ENCODE measurements at regions not wholly inside any gene's neighbourhood (a gene's known extent, or its start where the extent isn't known, plus 50 kb on each side); places are given as distances from the start of the nearest gene placed in this dataset.

DNA sequence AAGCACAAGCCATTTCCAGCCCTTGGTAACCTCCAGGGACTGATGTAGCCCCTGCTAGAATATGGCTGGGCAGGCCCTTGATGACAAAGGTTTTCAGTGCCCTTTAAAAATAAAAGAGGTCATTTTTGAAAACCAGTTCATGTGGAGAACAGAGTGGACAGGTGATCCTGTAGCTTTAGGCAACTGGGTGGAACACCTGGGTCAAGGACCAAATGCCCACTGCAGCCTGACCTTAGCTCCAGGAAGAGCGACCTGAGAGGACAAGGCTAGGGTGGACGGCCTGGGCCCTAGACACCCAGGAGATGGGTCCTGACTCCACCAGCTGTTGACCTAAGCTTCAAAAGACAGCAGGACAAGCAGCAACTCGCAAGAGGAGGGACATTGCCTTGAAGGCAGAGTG is 116.6 kb downstream of the LIPG start:
- POLR2A ChIA-PET = no interaction called here
- H3K27me3 ChIP-seq (ENCODE audit: control insufficient read depth, insufficient read depth, low read length) = peaks cover 5% of the 10 kb centered on the region
- CTCF ChIA-PET = interaction anchor here (0.9 to 1.2 kb wide), 2 partner anchors 18 to 25 kb away, joined by 3 read pairs; no protein-coding TSS in a partner anchor
- H3K4me3 ChIP-seq (ENCODE audit: low read depth, low read length) = no peak overlapping the region
- no peaks in the 10 kb centered on the region for H3K36me3 ChIP-seq (ENCODE audit: control insufficient read depth, insufficient read depth, low read length)
- no peak for DNase-seq (ENCODE audit: low read depth)
- TF ChIP-seq, protein P1, sequence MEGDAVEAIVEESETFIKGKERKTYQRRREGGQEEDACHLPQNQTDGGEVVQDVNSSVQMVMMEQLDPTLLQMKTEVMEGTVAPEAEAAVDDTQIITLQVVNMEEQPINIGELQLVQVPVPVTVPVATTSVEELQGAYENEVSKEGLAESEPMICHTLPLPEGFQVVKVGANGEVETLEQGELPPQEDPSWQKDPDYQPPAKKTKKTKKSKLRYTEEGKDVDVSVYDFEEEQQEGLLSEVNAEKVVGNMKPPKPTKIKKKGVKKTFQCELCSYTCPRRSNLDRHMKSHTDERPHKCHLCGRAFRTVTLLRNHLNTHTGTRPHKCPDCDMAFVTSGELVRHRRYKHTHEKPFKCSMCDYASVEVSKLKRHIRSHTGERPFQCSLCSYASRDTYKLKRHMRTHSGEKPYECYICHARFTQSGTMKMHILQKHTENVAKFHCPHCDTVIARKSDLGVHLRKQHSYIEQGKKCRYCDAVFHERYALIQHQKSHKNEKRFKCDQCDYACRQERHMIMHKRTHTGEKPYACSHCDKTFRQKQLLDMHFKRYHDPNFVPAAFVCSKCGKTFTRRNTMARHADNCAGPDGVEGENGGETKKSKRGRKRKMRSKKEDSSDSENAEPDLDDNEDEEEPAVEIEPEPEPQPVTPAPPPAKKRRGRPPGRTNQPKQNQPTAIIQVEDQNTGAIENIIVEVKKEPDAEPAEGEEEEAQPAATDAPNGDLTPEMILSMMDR (IDR thresholded peaks at IDR 0.05; ENCODE audit: insufficient read depth, low read depth, low read length) = no peak

DNA sequence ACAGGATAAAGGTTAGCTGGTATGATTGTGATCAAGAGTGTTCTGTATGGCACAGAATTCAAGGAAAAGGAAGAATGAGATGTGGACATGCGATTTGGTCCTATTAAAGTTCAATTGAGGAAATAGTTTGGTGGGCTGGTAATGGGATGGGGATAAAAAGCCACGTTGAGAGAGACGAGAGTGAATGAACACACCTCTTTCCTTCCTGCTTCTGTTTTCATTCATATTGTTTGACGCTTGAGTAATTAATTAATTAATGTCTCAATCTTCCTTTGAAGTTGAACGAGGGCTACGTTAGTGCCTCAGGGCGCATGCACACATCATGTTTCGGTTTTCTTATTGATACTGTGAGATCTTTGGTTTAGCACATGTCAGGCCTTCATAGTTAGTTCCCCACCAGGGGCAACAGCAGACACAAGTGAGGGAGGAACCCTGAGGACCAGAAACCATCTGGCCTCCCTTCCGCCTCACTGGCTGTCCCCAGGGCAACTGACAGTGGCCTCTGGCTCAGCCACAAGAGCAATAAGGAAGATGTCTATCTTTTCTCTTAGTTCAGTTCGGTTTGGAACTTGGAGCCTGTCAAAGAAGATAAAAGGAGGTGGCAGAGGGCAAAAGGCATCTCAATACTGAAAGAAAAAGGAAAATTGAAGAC is 116.0 kb downstream of the LIPG start:
- Histone ChIP-seq H3K36me3 (ENCODE audit: control insufficient read depth, insufficient read depth, low read length) (no peaks in the 10 kb centered on the region), H3K4me3 (ENCODE audit: low read depth, low read length) (no peak overlapping the region), H3K27me3 (ENCODE audit: control insufficient read depth, insufficient read depth, low read length) (peaks cover 8% of the 10 kb centered on the region)
- POLR2A ChIA-PET = no interaction called here
- DNase-seq (ENCODE audit: low read depth) = no peak
- CTCF ChIA-PET = interaction anchor here (1.2 kb wide), 1 partner anchor 25 kb away, joined by 3 read pairs; no protein-coding TSS in a partner anchor
- TF ChIP-seq, protein P1 (IDR thresholded peaks at IDR 0.05; ENCODE audit: insufficient read depth, low read depth, low read length) = no peak

DNA sequence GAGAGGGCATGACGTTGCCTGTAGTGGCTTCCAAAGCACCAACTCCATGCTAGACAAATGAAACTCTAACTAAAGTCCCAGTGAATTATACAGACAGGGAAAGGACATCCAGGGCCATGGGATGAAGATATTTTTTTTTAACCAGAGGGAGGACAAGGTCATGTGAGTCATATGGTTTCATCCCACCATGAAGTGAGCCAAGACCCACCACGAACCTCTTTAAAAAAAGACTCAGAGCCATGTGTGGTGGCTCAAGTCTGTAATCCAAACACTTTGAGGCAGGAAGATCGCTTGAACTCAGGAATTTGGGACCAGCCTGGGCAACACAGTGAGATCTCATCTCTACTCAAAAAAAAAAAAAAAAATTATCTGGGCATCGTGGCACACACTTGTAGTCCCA is 115.2 kb downstream of the LIPG start:
- ChIA-PET CTCF (no interaction called here), POLR2A (no interaction called here)
- H3K4me3 ChIP-seq (ENCODE audit: low read depth, low read length) = no peak overlapping the region
- TF ChIP-seq, protein P1 (IDR thresholded peaks at IDR 0.05; ENCODE audit: insufficient read depth, low read depth, low read length) = no peak
- peaks cover 8% of the 10 kb centered on the region for H3K27me3 ChIP-seq (ENCODE audit: control insufficient read depth, insufficient read depth, low read length)
- no peak for DNase-seq (ENCODE audit: low read depth)
- H3K36me3 ChIP-seq (ENCODE audit: control insufficient read depth, insufficient read depth, low read length) = no peaks in the 10 kb centered on the region

DNA sequence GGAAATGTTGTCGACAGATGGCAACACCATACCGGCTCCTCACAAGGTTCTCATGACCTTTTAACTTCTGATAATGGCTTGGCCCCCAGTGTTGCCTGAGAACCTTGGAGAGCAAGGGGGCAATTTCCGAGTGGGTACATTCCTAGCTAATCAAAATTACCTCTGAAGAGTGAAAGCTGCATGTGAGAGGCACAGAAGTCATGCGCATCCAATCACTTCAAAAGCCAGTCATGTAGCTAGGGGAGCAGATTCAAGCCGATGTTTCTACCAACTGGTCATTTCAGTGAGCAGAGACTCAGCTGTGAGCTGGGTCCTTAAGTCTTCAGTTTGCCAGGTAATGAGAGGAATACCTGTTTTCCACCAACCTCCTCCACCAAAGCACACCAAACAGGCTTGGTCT is 111.4 kb downstream of the LIPG start:
- DNase-seq (ENCODE audit: low read depth) = no peak
- Histone ChIP-seq H3K27me3 (ENCODE audit: control insufficient read depth, insufficient read depth, low read length) (peaks cover 10% of the 10 kb centered on the region), H3K36me3 (ENCODE audit: control insufficient read depth, insufficient read depth, low read length) (no peaks in the 10 kb centered on the region), H3K4me3 (ENCODE audit: low read depth, low read length) (no peak overlapping the region)
- POLR2A ChIA-PET = no interaction called here
- TF ChIP-seq, protein P1 (IDR thresholded peaks at IDR 0.05; ENCODE audit: insufficient read depth, low read depth, low read length) = no peak
- CTCF ChIA-PET = interaction anchor here (0.8 to 1.4 kb wide), 2 partner anchors 21 to 185 kb away, joined by 3 read pairs; no protein-coding TSS in a partner anchor

DNA sequence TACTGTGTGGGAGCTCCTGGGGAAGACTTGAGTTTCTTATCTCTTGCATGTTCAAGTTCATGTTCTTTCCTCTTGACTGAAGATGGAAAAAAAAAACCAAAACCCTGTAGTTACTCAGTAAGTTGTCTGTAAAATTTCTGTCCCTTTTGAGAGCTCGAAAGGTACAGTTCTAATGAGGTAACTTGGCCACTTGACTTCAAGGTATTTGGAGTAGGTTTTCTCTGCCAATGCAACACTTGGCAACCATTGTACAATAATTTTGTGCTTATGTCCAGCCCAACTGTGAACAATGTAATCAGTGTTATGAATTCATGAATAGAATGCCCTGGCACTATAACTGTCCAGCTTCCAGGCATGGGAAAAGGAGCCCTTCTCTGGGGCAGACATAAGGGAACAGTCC is 111.0 kb downstream of the LIPG start:
- peaks cover 10% of the 10 kb centered on the region for H3K27me3 ChIP-seq (ENCODE audit: control insufficient read depth, insufficient read depth, low read length)
- DNase-seq (ENCODE audit: low read depth) = no peak
- POLR2A ChIA-PET = no interaction called here
- no peak overlapping the region for H3K4me3 ChIP-seq (ENCODE audit: low read depth, low read length)
- TF ChIP-seq, protein P1 (IDR thresholded peaks at IDR 0.05; ENCODE audit: insufficient read depth, low read depth, low read length) = no peak
- H3K36me3 ChIP-seq (ENCODE audit: control insufficient read depth, insufficient read depth, low read length) = no peaks in the 10 kb centered on the region
- CTCF ChIA-PET = interaction anchor here (0.8 to 1.4 kb wide), 2 partner anchors 20 to 186 kb away, joined by 3 read pairs; no protein-coding TSS in a partner anchor

Measured in BJ (cell line).